WTC11 (cell line): ENCODE measurements at regions not wholly inside any gene's neighbourhood (a gene's known extent, or its start where the extent isn't known, plus 50 kb on each side); places are given as distances from the start of the nearest gene placed in this dataset.

Source experiments
- ATAC-seq: fragments of 200-7000 bp; cut with Tn5 transposase; 2 replicates; pipeline ENCODE4 v1.10.0; 2021; ENCODE audit warnings: mild to moderate bottlenecking, moderate library complexity
- CTCF ChIA-PET: fragments of 300-600 bp; sonication (Branson Sonifier 250); formaldehyde crosslinking; loops from one replicate; lab custom pipeline; 2021; ENCODE audit warnings: antibody characterized with exemption; lab: Charles Lee
- POLR2A ChIA-PET: fragments of 350-600 bp; sonication (Branson Sonifier 250); formaldehyde crosslinking; loops from one replicate; lab custom pipeline; 2021; ENCODE audit warnings: antibody characterized with exemption; lab: Charles Lee
- DNase-seq: peaks from one replicate; pipeline ENCODE4 v3.0.0; 2021; ENCODE audit warnings: low spot score
- H3K27ac Mint-ChIP-seq: 2 replicates; pipeline ENCODE4 v1.8.0; 2021; ENCODE audit warnings: mixed read lengths
- H3K27me3 Mint-ChIP-seq: 2 replicates; pipeline ENCODE4 v1.8.0; 2021; ENCODE audit warnings: low read depth, mild to moderate bottlenecking, moderate library complexity, mixed read lengths
- H3K36me3 Mint-ChIP-seq: 2 replicates; pipeline ENCODE4 v1.8.0; 2021; ENCODE audit warnings: mixed read lengths
- H3K4me1 Mint-ChIP-seq: 2 replicates; pipeline ENCODE4 v1.8.0; 2022; ENCODE audit warnings: mixed read lengths
- H3K4me3 Mint-ChIP-seq: 2 replicates; pipeline ENCODE4 v1.8.0; 2021; ENCODE audit warnings: mild to moderate bottlenecking, moderate library complexity, mixed read lengths
- H3K9me3 Mint-ChIP-seq: 2 replicates; pipeline ENCODE4 v1.8.0; 2021; ENCODE audit warnings: mixed read lengths
- ATF1 ChIP-seq: sonication (generic); formaldehyde crosslinking; IDR thresholded peaks from 2 replicates; pipeline ENCODE4 v1.8.1; 2023; ENCODE audit warnings: mild to moderate bottlenecking, moderate library complexity, missing genetic modification reagents
- CREB1 ChIP-seq: sonication (generic); formaldehyde crosslinking; IDR thresholded peaks from 2 replicates; pipeline ENCODE4 v1.8.0; 2023; ENCODE audit warnings: mild to moderate bottlenecking, missing genetic modification reagents
- ETV6 ChIP-seq: sonication (generic); formaldehyde crosslinking; IDR thresholded peaks from 2 replicates; pipeline ENCODE4 v1.8.1; 2022; ENCODE audit warnings: mild to moderate bottlenecking, missing genetic modification reagents
- FOXK1 ChIP-seq: sonication (generic); formaldehyde crosslinking; IDR thresholded peaks from 2 replicates; pipeline ENCODE4 v1.8.0; 2022; ENCODE audit warnings: mild to moderate bottlenecking, moderate library complexity, missing genetic modification reagents
- JUN ChIP-seq: sonication (generic); formaldehyde crosslinking; IDR thresholded peaks from 2 replicates; pipeline ENCODE4 v1.8.0; 2023; ENCODE audit warnings: mild to moderate bottlenecking, missing genetic modification reagents
- MXD4 ChIP-seq: fragments of 250-450 bp; sonication (Bioruptor Pico); IDR thresholded peaks from 2 replicates; pipeline ENCODE4 v1.8.0; 2021; ENCODE audit warnings: mild to moderate bottlenecking, moderate library complexity, borderline replicate concordance
- RELA ChIP-seq: sonication (generic); formaldehyde crosslinking; IDR thresholded peaks from 2 replicates; pipeline ENCODE4 v1.8.1; 2022; ENCODE audit warnings: missing genetic modification reagents, mild to moderate bottlenecking, borderline replicate concordance
- SMAD4 ChIP-seq: sonication (generic); formaldehyde crosslinking; IDR thresholded peaks from 2 replicates; pipeline ENCODE4 v1.8.0; 2022; ENCODE audit warnings: mild to moderate bottlenecking, missing genetic modification reagents
- TCF7 ChIP-seq: sonication (generic); formaldehyde crosslinking; IDR thresholded peaks from 2 replicates; pipeline ENCODE4 v1.8.0; 2022; ENCODE audit warnings: mild to moderate bottlenecking, low read depth, missing genetic modification reagents, moderate library complexity
- TP53 ChIP-seq: sonication (generic); formaldehyde crosslinking; IDR thresholded peaks from 2 replicates; pipeline ENCODE4 v1.8.1; 2023; ENCODE audit warnings: mild to moderate bottlenecking, missing genetic modification reagents
- ZNF121 ChIP-seq: sonication (generic); formaldehyde crosslinking; IDR thresholded peaks from 2 replicates; pipeline ENCODE4 v1.8.0; 2023; ENCODE audit warnings: missing genetic modification reagents
- ZNF138 ChIP-seq: sonication (generic); formaldehyde crosslinking; conservative IDR thresholded peaks from 2 replicates; pipeline ENCODE4 v1.8.1; 2022; ENCODE audit warnings: mild to moderate bottlenecking, moderate library complexity, missing genetic modification reagents
- ZNF396 ChIP-seq: fragments of 250-450 bp; sonication (Bioruptor Pico); IDR thresholded peaks from 2 replicates; pipeline ENCODE4 v1.8.0; 2021; ENCODE audit warnings: mild to moderate bottlenecking, moderate library complexity, borderline replicate concordance
- ZNF671 ChIP-seq: fragments of 250-450 bp; sonication (Bioruptor Pico); IDR thresholded peaks from 2 replicates; pipeline ENCODE4 v1.8.0; 2021; ENCODE audit warnings: mild to moderate bottlenecking
- TF ChIP-seq, protein P1 (sequence below): fragments of 250-450 bp; sonication (Bioruptor Pico); IDR thresholded peaks from 2 replicates; pipeline ENCODE4 v1.9.0; 2021; ENCODE audit warnings: mild to moderate bottlenecking
- TF ChIP-seq, protein P2 (sequence below): fragments of 200-600 bp; IDR thresholded peaks from 2 replicates; pipeline ENCODE4 v1.8.0; 2022; ENCODE audit warnings: antibody characterized with exemption
- TF ChIP-seq, protein P3 (sequence below): fragments of 250-450 bp; sonication (Bioruptor Pico); IDR thresholded peaks from 2 replicates; pipeline ENCODE4 v1.9.0; 2021; ENCODE audit warnings: mild to moderate bottlenecking
- TF ChIP-seq, protein P4 (sequence below): fragments of 250-450 bp; sonication (Bioruptor Pico); IDR thresholded peaks from 2 replicates; pipeline ENCODE4 v2.1.2; 2022; ENCODE audit warnings: mild to moderate bottlenecking, moderate library complexity
- TF ChIP-seq, protein P5 (sequence below): sonication (generic); formaldehyde crosslinking; IDR thresholded peaks from 2 replicates; pipeline ENCODE4 v1.8.0; 2022; ENCODE audit warnings: mild to moderate bottlenecking, missing genetic modification reagents

DNA sequence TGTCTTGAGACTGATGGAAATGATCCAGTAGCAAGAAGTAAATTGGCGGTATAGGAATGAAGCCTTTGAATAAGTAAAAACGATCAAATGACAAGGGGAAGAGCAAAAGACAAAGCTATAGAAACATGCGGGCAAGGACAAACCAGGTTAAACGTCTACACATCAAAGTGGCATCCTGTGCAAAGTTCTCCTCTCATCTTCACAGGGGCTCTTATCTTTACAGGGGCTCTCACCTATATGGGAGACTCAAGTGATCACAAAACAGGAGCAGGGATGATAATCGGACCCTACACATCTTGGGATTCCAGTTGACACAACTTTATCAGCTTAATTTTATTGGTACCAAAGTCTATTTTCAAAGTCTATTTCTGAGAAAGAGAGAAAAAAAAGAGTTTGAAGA, 1778.9 kb upstream of the CELF4 start:
- H3K4me1 Mint-ChIP-seq, result peaks cover 14% of the 10 kb centered on the region
- H3K36me3 Mint-ChIP-seq, result peaks cover 6% of the 10 kb centered on the region; the same call in 1 of the 2 replicates
- no peak overlapping the region for H3K4me3 Mint-ChIP-seq
- peaks cover 23% of the 10 kb centered on the region for H3K9me3 Mint-ChIP-seq
- no peak for ATAC-seq
- TF ChIP-seq, protein P1, sequence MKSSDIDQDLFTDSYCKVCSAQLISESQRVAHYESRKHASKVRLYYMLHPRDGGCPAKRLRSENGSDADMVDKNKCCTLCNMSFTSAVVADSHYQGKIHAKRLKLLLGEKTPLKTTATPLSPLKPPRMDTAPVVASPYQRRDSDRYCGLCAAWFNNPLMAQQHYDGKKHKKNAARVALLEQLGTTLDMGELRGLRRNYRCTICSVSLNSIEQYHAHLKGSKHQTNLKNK (CRISPR knock-in tag), result no peak
- no peak for TF ChIP-seq ZNF121 (CRISPR knock-in tag)
- no peak for TF ChIP-seq ZNF396
- TF ChIP-seq MXD4 (CRISPR knock-in tag), result no peak
- DNase-seq, result no peak
- ChIA-PET CTCF (no interaction called here), POLR2A (no interaction called here)
- H3K27ac Mint-ChIP-seq, result no peak overlapping the region
- H3K27me3 Mint-ChIP-seq, result no peaks in the 10 kb centered on the region

DNA sequence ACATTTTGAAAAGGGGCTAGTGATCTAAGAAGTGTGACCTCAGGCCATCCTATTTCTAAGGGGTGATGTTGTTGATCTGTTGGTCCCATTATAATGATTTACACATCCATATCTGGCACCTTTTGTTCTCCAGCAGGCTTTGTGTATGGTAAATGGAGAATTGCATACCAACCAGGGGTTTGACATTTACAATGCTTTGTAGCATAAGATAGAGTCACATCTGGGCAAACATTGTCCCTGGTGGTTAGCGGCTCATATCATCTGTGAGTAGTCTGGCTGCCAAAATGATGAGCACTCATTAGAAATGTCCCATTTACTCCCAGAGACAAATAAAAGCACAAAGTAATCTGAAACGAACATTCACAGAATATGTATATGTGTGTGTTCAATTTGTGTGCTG, 1775.5 kb upstream of the CELF4 start:
- ATAC-seq, result no peak
- Mint-ChIP-seq H3K27me3 (no peaks in the 10 kb centered on the region), H3K4me1 (peaks cover 10% of the 10 kb centered on the region), H3K9me3 (peaks cover 27% of the 10 kb centered on the region), H3K27ac (no peak overlapping the region), H3K4me3 (no peak overlapping the region), H3K36me3 (peaks cover 6% of the 10 kb centered on the region; the same call in 1 of the 2 replicates)
- POLR2A ChIA-PET, result no interaction called here
- TF ChIP-seq RELA (CRISPR knock-in tag), result no peak
- TF ChIP-seq TCF7 (CRISPR knock-in tag), result no peak
- no peak for TF ChIP-seq ATF1 (CRISPR knock-in tag)
- no peak for TF ChIP-seq CREB1 (CRISPR knock-in tag)
- TF ChIP-seq ZNF138 (CRISPR knock-in tag), result no peak
- TF ChIP-seq, protein P2, sequence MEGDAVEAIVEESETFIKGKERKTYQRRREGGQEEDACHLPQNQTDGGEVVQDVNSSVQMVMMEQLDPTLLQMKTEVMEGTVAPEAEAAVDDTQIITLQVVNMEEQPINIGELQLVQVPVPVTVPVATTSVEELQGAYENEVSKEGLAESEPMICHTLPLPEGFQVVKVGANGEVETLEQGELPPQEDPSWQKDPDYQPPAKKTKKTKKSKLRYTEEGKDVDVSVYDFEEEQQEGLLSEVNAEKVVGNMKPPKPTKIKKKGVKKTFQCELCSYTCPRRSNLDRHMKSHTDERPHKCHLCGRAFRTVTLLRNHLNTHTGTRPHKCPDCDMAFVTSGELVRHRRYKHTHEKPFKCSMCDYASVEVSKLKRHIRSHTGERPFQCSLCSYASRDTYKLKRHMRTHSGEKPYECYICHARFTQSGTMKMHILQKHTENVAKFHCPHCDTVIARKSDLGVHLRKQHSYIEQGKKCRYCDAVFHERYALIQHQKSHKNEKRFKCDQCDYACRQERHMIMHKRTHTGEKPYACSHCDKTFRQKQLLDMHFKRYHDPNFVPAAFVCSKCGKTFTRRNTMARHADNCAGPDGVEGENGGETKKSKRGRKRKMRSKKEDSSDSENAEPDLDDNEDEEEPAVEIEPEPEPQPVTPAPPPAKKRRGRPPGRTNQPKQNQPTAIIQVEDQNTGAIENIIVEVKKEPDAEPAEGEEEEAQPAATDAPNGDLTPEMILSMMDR, result no peak
- TF ChIP-seq, protein P3, sequence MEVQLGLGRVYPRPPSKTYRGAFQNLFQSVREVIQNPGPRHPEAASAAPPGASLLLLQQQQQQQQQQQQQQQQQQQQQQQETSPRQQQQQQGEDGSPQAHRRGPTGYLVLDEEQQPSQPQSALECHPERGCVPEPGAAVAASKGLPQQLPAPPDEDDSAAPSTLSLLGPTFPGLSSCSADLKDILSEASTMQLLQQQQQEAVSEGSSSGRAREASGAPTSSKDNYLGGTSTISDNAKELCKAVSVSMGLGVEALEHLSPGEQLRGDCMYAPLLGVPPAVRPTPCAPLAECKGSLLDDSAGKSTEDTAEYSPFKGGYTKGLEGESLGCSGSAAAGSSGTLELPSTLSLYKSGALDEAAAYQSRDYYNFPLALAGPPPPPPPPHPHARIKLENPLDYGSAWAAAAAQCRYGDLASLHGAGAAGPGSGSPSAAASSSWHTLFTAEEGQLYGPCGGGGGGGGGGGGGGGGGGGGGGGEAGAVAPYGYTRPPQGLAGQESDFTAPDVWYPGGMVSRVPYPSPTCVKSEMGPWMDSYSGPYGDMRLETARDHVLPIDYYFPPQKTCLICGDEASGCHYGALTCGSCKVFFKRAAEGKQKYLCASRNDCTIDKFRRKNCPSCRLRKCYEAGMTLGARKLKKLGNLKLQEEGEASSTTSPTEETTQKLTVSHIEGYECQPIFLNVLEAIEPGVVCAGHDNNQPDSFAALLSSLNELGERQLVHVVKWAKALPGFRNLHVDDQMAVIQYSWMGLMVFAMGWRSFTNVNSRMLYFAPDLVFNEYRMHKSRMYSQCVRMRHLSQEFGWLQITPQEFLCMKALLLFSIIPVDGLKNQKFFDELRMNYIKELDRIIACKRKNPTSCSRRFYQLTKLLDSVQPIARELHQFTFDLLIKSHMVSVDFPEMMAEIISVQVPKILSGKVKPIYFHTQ (CRISPR knock-in tag), result no peak
- TF ChIP-seq, protein P4, sequence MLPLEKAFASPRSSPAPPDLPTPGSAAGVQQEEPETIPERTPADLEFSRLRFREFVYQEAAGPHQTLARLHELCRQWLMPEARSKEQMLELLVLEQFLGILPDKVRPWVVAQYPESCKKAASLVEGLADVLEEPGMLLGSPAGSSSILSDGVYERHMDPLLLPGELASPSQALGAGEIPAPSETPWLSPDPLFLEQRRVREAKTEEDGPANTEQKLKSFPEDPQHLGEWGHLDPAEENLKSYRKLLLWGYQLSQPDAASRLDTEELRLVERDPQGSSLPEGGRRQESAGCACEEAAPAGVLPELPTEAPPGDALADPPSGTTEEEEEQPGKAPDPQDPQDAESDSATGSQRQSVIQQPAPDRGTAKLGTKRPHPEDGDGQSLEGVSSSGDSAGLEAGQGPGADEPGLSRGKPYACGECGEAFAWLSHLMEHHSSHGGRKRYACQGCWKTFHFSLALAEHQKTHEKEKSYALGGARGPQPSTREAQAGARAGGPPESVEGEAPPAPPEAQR (CRISPR knock-in tag), result no peak
- no peak for TF ChIP-seq ETV6
- no peak for TF ChIP-seq ZNF671 (CRISPR knock-in tag)
- TF ChIP-seq TP53, result no peak
- TF ChIP-seq JUN (CRISPR knock-in tag), result no peak
- TF ChIP-seq SMAD4 (CRISPR knock-in tag), result no peak
- TF ChIP-seq, protein P5, sequence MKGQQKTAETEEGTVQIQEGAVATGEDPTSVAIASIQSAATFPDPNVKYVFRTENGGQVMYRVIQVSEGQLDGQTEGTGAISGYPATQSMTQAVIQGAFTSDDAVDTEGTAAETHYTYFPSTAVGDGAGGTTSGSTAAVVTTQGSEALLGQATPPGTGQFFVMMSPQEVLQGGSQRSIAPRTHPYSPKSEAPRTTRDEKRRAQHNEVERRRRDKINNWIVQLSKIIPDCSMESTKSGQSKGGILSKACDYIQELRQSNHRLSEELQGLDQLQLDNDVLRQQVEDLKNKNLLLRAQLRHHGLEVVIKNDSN (CRISPR knock-in tag), result no peak
- no peak for TF ChIP-seq FOXK1 (CRISPR knock-in tag)
- no peak for DNase-seq
- CTCF ChIA-PET, result no interaction called here
